A549 (cell line): ENCODE measurements at regions not wholly inside any gene's neighbourhood (a gene's known extent, or its start where the extent isn't known, plus 50 kb on each side); places are given as distances from the start of the nearest gene placed in this dataset.

Source experiments
- TF ChIP-seq, protein P1 (sequence below): fragments of >200 bp; sonication (Bioruptor Twin); formaldehyde crosslinking; IDR thresholded peaks from 3 replicates; pipeline ENCODE4 v1.5.1; 2016
- TF ChIP-seq, protein P2 (sequence below): IDR thresholded peaks from 2 replicates; pipeline ENCODE4 v1.6.1; 2012

DNA sequence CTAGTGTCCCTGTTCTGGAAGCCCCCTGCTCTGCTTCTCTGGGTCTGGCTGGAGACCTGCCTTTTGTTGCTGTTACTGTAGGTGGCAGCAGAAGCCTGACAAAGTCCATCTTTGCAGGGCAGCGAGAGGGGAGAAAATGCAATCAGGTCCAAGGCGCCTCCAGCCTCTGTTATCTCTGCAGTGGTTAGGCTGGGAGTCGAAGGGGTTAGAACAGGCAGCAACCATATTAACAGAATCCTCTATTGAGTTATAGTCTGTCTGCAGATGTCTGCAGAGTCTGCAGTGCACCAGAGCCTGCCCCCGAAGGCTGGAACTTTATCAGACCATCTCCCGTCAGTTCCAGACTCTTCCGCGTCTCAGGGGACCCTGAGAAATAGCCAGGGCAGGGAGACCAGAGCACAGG lies 404.9 kb upstream of the EEF2KMT start:
- TF ChIP-seq, protein P1, sequence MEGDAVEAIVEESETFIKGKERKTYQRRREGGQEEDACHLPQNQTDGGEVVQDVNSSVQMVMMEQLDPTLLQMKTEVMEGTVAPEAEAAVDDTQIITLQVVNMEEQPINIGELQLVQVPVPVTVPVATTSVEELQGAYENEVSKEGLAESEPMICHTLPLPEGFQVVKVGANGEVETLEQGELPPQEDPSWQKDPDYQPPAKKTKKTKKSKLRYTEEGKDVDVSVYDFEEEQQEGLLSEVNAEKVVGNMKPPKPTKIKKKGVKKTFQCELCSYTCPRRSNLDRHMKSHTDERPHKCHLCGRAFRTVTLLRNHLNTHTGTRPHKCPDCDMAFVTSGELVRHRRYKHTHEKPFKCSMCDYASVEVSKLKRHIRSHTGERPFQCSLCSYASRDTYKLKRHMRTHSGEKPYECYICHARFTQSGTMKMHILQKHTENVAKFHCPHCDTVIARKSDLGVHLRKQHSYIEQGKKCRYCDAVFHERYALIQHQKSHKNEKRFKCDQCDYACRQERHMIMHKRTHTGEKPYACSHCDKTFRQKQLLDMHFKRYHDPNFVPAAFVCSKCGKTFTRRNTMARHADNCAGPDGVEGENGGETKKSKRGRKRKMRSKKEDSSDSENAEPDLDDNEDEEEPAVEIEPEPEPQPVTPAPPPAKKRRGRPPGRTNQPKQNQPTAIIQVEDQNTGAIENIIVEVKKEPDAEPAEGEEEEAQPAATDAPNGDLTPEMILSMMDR = peak; percentile 39; the same call in 2 of the 3 replicates
- TF ChIP-seq, protein P2, sequence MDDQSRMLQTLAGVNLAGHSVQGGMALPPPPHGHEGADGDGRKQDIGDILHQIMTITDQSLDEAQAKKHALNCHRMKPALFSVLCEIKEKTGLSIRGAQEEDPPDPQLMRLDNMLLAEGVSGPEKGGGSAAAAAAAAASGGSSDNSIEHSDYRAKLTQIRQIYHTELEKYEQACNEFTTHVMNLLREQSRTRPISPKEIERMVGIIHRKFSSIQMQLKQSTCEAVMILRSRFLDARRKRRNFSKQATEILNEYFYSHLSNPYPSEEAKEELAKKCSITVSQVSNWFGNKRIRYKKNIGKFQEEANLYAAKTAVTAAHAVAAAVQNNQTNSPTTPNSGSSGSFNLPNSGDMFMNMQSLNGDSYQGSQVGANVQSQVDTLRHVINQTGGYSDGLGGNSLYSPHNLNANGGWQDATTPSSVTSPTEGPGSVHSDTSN = no peak
